Liver (tissue), 3 donors: ENCODE measurements at regions not wholly inside any gene's neighbourhood (a gene's known extent, or its start where the extent isn't known, plus 50 kb on each side); places are given as distances from the start of the nearest gene placed in this dataset.

Source experiments
- CTCF ChIP-seq: fragments of 150-350 bp; IDR thresholded peaks from 2 replicates; pipeline ENCODE4 v1.5.1; 2017; ENCODE audit warnings: improper control_type of control experiment, low read depth, low read length; ENCODE audit not compliant: missing input control
- GABPA ChIP-seq, 2 donors: IDR thresholded peaks in 1 of 2; conservative IDR thresholded peaks in 1 of 2; 2 replicates each; pipeline ENCODE4 v1.6.1; 2016; ENCODE audit warnings: antibody characterized with exemption in 2 of 2, mild to moderate bottlenecking in 1 of 2, moderate library complexity in 1 of 2
- donor health status: healthy.
- donor health status: healthy.

- TF ChIP-seq CTCF, result no peak
- no peak for TF ChIP-seq GABPA (IDR thresholded peaks at IDR 0.05 in 1 of 2, conservative IDR thresholded peaks at IDR 0.05 in 1 of 2)
Measured at GRCh38 chr2:144698156-144698555, 178.2 kb upstream of the ZEB2 start.
